Activated CD4-positive, alpha-beta T cell treated with anti-CD3 and anti-CD28 coated beads, Interleukin-2, amount 50 U/mL, for 4 hours (primary cell): ENCODE measurements at regions not wholly inside any gene's neighbourhood (a gene's known extent, or its start where the extent isn't known, plus 50 kb on each side); places are given as distances from the start of the nearest gene placed in this dataset.

Experiments
- DNase-seq, 2 experiments: peaks; one replicate each; pipeline ENCODE4 v3.0.0-alpha.2; 2020

DNA sequence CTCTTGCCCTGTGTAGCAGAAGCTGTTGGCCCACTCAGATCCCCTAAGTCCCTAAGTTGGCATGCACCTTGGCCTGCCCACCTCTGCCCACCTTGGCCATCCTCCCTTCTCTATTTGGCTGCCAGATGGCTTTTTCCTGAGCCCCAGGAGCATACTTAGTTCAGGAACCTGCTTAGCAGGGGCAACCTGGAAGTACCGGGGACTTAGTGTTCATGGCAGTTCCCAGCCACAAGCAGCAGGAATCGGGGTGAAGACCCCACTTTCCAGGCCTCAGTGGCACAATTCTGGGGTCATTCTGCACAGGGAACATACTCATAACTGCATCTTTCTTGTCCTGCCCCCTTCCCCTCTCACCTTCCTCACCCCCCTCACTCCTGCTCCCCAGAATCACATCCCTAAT is 158.0 kb upstream of the PMEPA1 start:
- DNase-seq: no peak

DNA sequence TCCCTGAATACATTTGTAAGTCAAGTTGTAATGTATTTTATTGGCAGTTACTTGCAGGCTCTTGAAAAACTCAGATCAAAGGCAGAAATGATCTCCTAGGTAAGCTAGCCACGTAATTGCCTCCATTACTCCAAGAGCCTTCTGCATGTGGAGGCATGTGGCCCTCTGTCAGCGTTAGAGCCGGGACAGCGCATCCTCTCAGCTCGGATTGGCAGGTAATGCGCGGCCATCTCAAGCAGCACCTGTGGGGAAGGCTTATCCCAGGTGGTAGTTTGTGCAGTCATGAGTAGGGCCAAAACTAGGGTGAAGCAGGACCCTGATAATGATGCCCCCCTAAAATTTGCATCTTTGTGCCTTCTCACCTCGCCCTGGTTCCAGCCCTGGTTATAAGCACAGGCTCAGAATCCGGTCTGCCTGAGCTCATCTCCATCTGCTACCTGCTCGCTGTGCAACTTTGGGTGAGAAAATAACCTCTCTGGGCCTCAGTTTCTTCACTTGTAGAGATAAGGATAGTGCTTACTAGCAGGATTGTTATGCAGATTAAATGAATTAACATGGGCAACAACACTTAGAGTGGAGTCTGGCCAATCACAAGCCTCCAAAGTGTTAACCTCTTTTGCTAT is 157.5 kb upstream of the PMEPA1 start:
- DNase-seq: no peak

DNA sequence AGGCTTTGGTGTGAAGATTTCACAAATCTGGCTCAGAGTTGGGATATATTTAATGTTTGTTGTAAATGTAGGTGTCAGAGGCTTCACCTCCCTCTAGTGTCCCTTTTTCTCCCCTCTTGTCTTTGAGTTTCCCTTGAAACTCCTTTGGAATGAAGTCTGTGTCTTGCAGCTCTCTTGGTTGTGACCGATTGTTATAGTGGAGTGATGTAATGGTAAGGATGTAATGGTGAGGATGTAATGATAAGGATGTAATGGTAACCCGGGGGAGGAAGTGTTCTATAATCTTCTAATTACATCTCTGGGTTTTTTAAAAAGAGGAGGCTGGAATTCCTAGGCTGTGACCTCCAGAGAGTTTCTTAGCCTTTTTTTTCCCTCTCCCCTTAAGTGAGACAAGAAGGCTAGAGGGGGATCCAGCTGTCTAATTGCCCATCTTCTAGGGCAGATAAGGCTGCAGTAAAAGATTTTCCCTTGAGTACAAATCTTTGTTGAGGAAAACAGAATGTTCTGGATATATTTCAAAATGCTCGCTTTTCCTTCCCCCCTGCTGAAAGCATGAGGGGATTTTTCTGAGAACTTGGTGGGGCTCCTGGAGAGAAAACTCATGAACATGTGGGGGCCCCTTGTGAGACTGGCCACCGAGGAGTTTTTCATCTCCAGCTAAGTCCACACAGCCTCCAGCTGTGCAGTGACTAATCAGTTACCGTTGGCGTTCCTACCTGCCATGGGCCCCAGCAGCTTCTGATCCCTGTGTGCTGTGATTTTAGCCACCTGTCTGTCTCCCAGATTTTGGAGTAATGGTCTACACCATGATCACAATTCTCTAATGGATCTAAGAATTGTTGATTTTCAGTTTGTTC is 156.7 kb upstream of the PMEPA1 start:
- no peak for DNase-seq

DNA sequence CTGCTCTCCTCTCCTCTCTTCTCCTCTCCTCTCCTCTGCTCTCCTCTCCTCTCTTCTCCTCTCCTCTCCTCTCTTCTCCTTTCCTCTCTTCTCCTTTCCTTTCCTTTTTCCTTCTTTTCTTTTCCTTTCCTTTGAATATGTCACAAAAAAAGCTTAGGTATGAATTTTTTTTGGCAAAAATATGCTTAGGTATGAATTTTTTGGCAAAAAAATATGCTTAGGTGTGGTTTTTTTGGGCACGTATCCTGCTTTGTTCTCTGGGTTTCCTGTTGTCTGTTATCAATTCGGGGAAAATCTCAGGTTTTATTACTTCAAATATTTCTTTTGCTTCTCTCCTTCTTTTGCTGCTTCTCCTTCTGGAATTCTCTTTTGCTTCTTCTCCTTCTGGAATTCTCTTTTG is 155.5 kb upstream of the PMEPA1 start:
- no peak for DNase-seq

DNA sequence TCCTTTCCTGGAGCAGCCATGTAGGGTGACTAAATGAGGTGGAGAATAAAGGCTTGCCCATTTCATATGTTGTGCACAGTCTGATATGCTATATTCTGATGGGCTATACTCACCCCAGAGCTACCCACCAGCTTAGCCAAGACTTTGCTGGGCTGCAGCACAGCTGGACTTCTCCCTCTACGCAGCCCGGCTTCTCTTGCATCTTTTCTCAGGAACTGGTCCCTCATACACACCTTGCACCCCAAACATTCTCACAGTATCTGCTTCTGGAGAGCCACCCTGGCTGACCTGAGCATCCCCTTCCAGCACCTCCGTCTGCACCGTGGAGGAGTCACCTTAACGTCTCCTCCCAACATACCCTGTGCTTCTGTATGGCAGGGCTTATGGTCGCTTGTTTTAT is 150.8 kb upstream of the PMEPA1 start:
- DNase-seq: no peak

DNA sequence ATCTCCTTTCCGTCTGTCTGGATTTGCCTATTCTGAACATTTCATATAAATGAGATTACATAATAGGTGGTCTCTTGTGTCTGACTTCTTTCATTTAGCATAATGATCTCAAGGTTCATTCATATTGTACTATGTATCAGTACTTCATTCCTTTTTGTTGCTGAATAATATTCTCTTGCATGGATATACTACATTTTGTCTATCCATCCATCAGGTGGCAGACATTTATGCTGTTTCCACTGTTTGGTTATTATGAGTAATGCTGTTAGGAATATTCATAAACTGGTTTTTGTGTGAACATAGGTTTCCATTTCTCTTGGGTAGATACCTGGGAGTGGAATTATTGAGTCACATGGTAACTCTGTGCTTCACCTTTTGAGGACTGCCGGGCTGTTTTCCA is 148.2 kb upstream of the PMEPA1 start:
- DNase-seq: no peak

DNA sequence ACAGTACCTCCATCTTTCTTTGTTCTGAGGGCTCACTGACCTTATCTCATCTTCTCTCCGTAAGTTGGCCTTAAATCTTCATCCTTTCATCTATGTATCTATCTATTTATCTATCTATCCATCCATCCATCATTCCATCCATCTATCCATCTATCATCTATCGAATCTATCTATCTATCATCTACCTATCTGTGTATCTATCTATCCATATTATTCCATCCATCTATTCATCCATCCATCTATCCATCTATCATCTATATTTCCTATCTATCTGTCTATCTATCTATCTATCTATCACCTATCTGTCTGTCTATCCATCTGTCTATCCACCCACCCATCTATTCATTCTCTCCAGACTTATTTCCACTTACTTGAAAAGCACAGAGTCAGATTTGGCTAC is 147.3 kb upstream of the PMEPA1 start:
- no peak for DNase-seq

DNA sequence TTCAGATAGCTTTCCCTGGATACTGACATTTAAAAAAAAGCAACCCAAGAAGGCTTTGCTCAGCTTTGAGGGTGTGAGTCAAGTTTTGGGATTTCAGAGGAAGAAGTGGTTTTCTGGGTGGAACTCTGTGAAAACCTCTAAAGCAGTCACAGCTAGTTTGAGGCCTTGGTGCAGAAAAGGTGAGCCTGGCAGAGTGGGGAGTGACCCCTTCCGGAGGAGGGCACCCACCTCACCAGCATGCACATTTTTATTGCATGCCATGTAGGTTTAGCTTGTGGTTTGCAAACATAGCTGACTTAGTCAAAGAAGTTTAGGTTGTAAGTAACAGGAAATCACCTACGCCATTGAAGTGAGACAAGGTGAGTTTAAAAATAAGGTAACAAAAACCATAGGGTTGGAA is 146.8 kb upstream of the PMEPA1 start:
- no peak for DNase-seq

DNA sequence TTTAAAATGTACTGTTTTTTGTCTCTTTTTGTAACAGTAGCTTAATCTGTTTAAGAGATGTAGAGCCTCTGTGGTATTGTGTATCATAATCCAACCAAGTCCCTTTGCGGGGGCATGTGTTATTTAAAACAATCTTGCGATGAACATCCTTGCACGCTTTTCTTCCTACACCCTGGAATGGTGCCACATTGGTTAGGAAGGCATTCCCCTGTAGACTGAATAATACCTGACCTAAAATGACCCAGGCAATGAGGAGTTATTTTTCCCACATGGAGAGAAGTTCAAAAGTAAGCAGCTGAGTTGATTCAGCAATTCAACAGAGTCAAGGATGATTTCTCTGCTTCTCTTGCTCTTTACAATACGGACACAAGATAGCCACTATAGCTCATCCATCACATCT is 142.0 kb upstream of the PMEPA1 start:
- DNase-seq: no peak

DNA sequence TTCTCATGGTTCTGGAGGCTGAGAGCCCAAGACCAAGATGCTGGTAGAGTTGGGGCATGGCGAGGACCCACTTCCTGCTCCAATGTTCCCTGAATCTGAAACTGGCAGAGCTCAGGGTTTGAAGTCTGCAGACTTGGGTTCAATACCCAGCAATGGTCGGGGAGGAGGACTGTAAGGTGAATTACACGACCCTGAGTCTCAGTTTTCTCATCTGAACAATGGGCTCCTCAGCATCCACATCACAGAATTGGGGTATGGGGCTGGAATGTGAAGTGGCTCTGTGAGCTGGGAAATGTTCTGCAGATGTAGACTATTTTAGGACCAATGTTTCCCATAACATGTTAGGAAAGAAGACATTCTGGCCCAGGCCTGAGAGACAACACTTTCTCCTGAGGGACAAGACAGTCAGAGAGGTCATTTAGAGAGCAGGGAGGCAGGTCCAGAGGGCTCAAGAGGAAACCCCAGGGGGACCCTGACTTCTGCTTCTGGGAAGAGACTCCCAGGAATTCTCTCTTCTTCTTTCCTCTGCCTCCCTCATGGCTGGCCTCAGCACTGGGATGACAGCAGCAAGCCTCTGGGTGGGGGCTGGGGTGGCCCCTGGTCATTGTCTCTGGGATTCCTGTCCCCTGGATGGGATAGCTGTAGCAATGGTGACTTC is 141.3 kb upstream of the PMEPA1 start:
- no peak for DNase-seq

DNA sequence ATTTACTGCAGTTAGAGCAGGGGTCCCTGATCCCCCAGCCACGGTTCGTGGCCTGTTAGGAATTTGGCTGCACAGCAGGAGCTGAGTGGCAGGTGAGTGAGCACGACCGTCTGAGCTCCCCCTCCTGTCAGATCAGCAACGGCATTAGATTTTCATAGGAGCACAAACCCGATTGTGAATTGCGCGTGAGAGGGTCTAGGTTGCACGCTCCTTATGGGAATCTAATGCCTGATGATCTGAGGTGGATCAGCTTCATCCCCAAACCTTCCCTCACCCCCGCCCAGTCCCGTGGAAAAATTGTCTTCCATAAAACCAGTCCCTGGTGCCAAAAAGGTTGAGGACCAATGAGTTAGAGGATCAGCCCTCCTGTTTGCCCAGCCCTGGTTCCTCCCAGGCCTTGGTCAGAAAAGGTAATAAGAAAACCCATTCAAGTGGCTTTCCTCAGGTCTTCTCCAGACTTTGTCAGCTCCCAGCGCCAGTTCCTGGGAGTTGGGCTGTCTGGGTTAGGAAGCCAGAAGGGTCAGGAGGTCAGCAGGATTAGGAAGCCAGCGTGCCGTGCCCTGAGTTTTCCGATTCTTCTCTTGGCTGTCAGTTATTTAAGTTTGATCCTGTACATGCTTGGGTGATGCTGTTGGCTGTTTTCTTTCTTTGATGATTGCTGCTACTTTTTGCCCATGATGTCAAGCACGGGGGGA is 139.9 kb upstream of the PMEPA1 start:
- DNase-seq: no peak

DNA sequence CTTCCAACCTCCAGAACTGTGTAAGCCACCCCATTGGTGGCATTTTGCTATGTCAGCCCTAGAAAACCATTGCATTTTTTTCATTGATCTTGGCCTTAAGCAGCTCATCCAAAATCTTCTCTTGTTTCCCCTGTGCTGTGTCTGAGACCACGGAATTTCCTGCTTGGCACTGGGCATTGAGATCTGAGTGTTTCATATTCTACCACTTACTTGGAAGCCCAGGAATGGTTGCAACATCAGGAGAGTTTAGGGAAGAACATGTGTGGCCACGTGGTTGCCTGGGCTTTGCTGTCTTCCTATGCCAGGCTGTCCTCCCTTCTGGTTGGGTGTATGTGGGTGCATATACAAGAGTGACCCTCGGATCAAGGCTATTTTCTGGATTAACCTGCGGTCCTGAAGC is 139.3 kb upstream of the PMEPA1 start:
- DNase-seq: no peak

DNA sequence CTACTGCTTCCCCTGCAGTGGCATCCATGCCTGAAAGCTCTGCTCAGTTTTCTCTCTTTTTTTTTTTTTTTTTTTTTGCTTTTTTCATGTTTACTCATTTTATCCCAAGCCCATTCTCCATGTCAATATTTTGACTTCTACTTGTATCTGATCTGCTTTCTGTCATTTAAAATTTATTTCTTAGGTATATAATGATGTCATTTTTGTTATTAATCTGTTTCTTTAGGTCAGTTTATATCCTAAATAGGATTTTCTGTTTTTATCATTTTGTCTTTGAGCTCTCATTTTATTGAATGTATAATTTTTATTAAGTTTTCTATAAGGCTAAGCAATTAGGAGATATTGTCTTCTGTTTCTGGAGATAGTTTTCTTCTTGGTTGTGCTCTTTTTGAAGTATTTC is 138.5 kb upstream of the PMEPA1 start:
- no peak for DNase-seq

DNA sequence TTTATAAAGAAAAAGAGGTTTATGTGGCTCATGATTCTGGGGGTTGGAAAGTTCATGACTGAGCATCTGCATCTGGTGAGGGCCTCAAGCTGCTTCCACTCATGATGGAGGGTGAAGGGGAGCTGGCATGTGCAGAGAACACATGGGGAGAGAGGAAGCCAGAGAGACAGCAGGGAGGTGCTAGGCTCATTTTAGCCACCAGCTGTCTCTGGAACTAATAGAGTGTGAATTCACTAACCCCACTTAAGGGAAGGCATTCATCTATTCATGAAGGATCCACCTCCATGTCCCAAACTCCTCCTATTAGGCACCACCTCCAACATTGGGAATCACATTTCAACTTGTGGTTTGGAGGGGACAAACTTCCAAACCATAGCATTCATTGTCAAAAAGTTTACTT is 137.3 kb upstream of the PMEPA1 start:
- DNase-seq: no peak

DNA sequence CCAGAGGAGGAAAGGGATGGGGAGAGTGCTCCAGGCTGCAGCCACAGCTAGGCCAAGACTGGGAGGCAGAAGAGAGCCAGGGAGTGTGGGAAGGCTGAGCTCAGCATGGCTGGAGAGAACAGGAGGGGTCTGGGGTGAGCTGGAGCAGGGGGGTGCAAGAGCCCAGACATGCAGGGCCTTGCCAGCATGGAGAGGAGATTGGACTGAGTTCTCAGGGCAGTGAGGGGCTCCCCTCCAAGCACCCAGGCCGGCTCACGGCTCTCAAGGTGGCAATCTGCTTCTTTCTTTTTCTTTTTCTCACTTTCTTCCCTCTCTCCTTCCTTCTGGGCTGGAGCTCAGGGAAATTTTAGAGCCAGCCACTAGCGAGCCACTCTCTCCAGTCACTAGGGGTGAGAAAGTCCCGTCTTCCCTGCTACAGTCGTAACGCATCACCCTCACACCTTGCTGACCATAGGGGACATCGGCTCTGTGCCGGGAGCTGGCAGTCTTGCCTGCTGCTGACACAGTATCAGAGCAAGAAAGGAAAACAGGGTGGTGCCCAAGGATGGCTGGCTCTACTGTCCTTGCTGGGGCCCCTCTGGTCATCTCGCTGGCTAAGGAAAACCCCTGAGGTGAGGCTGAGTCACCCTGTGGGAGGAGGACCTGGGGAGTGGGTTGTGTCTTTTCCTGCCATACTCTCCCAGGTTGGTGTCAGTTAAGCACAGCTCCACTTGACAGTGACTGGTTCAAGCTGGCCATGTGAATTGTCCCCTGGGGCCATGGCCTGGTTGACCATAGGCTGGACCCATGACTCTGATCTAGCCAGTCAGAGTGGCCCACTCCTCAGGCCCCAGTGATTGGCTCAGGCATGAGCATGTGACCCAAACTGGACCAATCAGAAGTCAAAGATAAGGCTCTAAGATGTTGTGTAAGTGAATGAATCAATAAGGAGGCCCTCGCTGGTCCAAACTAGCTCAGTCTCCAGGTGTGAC is 135.1 kb upstream of the PMEPA1 start:
- DNase-seq: no peak

DNA sequence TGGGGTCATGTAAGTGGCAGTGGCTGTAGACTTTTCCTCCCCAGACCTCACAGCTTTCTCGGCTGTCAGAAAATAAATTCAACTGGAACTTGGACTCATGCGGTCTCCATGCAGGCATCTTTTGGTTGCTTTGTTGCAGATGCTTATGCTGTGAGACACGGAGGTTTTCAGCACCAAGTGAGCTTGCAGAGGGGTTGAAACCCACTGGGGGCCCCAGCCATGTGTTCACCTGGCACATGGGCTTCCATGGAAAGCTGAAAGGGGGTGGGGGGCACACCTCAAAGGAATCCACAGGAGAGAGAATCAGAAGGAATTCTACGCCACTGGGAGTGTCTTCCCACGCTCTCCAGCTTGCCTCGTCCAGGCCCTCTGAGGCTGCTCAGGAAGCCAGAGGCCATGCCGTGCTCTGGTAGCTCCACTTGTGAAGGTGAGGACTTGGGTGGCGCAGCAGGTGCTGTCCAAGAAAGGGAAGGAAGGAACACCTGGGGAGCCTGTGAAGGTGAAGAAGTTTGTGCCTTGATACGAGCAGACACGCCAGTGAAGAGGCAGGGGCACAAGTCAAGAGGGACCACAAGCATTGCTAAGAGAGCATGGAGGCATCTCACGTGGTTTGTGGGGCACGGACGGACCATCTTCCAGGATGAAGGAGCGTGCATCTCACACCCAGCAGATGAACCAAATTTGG is 134.3 kb upstream of the PMEPA1 start:
- no peak for DNase-seq

DNA sequence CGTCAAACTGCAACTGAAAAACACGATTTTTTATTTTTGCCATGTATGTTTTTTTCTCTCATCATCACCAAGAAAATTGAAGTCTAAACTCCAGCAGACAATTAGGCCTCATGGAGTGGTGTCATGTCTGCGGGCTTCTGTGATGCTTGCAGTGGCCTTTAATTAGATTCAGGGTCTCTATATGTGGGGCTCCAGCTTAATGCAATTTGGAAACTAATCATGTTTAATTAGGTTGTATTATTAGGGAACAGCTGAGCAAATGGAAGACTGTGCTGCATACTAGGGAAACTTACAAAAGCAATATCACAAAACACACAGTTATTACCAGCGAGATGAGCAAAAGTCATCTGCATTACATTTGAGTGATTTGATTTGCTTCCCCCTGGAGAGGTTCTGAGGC is 132.9 kb upstream of the PMEPA1 start:
- no peak for DNase-seq

DNA sequence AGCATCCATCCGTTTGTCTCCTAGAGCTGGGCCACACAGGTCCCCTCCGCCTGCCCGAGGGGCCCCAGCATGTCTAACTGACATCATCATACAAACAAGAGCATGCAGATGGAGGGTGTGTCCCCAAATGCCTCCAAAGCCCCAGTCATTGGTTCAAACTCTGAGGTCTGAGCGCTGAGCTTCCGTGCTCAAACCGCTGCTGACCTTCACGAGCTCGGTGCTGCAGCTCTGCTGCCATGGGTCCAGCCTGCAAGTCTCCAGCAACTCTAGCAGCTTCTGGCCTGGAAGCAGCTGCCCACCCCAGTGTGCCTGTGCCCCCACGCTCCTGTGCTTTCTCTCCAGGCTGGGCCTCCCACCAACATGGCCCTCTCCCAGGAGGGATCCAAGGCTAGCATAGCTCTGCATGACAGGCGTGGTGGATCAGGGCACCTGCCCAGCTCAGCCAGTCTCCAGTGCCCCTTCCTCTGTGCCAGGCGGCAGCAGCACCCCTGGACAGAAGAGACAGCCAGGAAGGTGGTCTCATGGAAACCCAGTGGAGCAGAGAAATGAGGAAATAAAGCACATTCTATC is 131.6 kb upstream of the PMEPA1 start:
- no peak for DNase-seq

DNA sequence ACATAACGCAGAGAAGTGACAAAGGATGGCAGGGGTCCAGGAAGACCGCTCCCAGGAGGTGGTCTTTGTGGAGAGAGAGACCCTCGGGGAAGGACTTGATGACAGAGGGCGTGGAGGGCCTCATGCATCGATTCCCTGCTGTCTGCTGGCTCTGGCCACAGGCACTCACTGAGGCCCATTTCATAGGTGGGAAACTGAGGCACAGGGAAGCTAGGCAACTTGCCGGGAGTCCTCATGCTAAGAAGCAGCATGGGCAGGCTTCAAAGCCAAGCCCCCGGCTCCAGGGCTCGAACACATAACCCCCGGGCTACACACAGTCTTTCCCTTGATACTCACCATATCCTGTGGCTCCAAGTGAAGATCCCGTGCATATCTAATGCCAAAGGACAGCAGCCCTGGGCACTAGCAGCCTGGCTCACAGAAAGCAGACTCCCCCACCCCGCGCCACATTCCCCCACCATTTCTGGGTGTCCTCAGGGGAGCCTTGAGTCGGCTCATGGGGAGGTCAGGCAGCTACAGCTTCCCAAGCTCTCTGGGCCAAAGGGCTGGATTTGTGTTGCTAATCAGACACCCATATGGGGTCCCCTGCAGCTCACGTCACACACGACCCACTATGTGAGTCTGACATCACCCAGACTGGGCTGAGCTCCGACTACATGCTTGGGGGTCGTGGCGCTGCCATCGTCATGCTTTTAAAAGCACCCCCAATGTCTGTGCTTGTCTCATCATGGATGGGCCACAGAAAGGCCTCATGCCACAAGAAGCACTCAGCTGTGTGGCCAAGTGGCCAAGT is 130.9 kb upstream of the PMEPA1 start:
- no peak for DNase-seq

DNA sequence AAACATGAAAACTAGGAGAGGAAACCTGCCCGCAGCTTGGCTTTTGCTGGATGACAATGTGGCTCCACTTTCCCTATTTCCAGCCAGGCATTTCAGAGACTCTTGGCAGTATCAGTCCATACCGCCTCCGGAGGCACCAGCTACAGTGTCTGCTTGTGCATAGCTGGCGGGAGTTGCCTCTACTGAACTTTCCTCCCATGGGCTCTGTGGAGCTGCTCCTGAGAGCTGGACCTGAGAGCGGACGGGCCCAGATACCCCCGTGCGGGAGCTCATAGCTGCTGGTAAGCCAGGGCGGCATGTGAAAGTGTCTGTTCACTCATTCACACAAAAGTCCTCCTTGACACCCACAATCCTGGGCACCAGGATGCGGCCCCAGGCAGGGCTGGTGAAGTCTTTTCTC is 130.3 kb upstream of the PMEPA1 start:
- no peak for DNase-seq
